ENCODE measurements at regions not wholly inside any gene's neighbourhood (a gene's known extent, or its start where the extent isn't known, plus 50 kb on each side); places are given as distances from the start of the nearest gene placed in this dataset.

- DNase-seq (ENCODE audit: low read depth in 4 of 4, low spot score in 3 of 4), result no peak
These were observed 56.5 kb upstream of the CNTN6 start for GRCh38 chr3:1036207-1036826.

GRCh38 chr3:1037631-1038030 lies 55.2 kb upstream of the CNTN6 start:
- no peak for DNase-seq (ENCODE audit: low read depth in 4 of 4, low spot score in 3 of 4)
